ENCODE measurements at regions not wholly inside any gene's neighbourhood (a gene's known extent, or its start where the extent isn't known, plus 50 kb on each side); places are given as distances from the start of the nearest gene placed in this dataset.

GRCh38 chrX:140949233-140949632 lies 53.2 kb upstream of the SPANXB1 start:
- Histone ChIP-seq H3K4me3 (IDR thresholded peaks at IDR 0.05; ENCODE audit: insufficient read depth, low read depth, low read length) (no peak overlapping the region), H4K20me1 (ENCODE audit: insufficient read depth) (no peaks in the 10 kb centered on the region), H3K9ac (no peak overlapping the region), H2AFZ (ENCODE audit: low read depth) (no peak overlapping the region), H3K4me1 (ENCODE audit: low read depth, poor library complexity, severe bottlenecking) (no peaks in the 10 kb centered on the region), H3K4me2 (no peak overlapping the region), H3K27ac (no peak overlapping the region), H3K79me2 (ENCODE audit: insufficient read depth, low read depth) (no peaks in the 10 kb centered on the region), H3K27me3 (ENCODE audit: insufficient read depth, low read depth) (no peaks in the 10 kb centered on the region), H3K36me3 (ENCODE audit: insufficient read depth) (no peaks in the 10 kb centered on the region)
- no peak for TF ChIP-seq CTCF (conservative IDR thresholded peaks at IDR 0.05; ENCODE audit: low read depth, low read length)

All from KMS-11 (cell line).